HS-5 (cell line): ENCODE measurements at regions not wholly inside any gene's neighbourhood (a gene's known extent, or its start where the extent isn't known, plus 50 kb on each side); places are given as distances from the start of the nearest gene placed in this dataset.

Source experiments
- DNase-seq: peaks from one replicate; pipeline ENCODE4 v3.0.0-alpha.2; 2012; ENCODE audit warnings: low read depth

DNA sequence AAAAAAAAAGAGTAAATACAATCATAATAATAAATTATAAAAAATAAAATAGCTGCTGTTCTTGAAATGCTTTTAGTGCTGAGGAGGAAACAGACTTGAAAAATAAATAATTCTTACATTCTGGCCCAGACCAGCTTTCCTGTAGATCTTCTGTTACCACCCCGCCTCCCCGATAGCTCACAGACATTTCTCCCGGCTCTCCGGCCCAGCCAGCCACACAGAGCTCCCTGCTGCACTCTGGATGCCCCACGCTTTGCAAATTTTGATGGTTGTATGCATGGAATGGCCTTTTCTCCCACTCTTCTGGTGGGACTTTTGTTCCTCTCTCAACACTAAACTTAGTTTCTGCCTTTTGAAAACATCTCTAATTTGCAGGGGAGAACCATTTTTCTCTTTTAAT is 249.3 kb downstream of the ATP23 start:
- no peak for DNase-seq

DNA sequence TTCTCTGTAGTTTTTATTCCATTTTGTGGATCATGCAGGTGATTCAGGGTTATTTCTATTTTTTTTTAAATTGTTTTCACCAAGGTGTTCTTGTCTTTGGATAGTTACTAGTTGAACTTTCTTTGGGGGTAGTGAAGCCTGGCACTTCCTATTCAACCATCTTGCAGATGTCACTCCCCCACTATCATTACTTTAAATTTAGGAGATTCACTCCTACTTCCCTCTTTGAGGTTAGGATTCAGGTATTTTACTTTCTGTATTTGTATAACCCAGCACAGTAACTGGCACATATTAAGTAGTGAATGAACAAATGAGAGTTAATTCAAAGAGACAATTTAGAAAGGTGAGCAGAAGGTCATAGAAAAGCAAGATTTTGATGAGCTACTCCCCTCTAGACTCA is 255.6 kb downstream of the ATP23 start:
- DNase-seq: no peak

DNA sequence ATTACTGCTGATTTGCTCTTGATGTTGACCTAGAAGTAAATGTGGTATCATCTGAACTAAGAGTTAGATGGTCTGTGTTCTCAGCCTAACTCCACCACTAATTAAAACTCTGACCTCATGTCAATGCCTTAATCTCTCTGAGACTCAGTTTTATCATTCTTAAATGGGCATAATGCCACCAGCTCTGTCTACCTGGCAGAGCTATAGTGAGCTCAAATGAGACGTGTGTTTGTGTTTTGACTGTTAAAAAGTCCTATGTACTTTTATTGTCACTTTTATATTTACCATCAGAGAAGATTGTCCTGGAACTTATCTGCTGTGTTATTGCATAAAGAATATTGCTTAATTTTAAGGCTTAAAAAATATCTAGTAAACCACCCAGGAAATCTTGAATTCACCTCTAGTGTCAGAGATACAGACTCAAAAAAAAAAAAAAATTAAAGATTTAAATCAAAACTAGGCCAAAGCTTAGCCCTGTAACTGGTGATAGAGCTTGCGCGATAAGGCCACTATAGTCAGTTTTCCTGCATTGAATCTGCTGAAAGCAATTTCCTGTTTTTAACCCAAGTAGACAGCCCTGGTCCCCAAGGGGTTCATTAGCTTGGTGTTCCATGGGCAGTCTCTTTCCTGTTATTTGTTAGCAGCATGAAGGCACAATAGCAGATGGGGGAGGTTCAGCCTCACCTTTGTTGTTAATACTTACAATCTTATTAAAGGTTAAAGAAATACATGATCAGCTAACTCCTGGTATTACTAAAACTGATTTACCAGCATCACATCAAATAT is 261.8 kb downstream of the ATP23 start:
- DNase-seq: no peak

DNA sequence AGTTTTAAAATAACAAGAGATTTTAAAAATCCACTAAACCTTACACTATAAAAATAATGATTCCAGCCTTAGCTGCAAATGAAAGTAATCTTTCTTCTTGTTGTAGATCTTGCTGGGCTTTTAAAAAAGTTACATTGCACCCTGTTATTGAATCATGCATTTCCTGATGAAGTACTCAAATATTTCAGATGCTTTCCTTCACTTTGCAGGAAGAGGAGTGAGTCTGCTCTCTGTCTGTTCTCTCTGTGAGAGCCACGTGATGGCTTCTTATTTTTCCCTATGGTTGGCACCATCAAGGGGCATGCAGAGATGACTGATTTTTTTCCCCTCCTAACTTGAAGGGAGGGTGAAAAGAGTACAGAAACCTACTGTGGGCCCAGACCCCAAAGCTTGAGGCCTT is 262.7 kb downstream of the ATP23 start:
- DNase-seq: no peak

DNA sequence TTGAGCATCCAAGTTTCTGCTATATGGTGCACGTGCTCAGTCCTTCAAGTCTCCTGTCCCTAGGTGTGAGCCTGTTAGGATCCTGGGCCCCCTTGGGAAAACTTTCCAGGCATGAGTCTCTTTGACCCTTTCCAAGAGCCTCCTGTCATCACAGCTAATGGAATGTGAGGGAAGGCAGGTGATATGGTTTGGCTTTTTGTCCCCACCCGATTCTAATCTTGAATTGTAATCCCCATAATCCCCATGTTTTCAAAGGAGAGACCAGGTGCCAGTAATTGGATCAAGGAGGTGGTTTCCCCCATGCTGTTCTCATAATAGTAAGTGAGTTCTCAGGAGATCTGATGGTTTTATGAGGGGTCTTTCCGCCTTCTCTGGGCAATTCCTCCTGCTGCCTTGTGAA is 265.5 kb downstream of the ATP23 start:
- no peak for DNase-seq

DNA sequence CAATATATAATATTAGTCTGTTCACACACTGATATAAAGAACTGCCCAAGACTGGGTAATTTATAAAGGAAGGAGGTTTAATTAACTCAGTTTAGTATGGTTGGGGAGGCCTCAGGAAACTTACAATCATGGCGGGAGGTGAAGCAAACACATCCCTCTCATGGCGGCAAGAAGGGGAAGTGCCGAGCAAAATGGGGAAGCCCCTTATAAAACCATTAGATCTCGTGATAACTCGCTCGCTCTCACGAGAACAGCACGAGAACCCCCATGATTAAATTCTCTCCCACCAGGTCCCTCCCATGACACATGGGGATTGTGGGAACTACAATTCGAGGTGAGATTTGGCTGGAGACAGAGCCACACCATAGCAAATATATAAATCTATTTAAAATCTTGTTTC is 269.8 kb downstream of the ATP23 start:
- DNase-seq: no peak

DNA sequence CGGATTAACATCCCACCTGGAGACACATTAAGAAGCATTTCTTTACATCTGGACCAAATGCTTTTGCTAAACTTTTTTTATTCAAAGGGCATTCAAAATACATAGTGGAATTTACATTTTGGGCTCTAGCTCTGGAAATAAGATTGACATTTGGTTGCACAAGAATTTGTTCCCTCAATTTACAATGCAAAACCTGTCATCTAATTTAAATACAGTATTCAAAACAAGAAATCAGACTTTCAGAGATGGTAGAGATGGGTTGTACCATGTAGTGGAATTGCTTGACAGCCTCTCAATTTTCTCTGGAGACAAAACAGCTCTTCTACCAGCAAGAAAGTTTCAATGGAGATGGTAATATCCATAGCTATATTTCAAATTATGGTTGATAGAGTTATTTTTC is 275.8 kb downstream of the ATP23 start:
- no peak for DNase-seq

DNA sequence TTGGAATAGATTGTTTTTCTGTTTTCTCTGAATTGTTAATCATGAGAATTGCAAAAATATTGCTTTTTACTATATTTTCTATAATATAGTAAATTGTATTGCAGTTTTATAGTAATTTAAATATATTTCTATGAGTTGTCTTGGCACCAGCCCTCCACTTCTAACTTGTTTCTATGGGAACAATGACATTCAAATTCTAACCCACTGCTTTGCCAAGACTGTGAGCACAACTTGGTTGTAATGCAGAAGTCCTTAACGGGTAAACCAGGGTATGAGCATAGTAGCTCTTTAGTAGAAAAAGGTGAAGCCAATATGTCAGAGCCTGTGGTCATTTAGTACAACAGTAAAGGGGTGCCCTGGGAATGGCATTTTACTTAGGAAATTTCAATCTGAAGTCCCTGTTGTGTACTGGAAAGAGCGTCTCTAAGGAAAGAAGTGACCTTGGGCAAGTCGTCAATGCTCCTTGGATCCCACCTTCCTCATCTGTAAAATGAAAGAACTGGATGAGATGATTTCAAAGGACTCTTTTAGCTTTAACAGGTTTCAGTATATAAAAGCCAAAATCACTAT is 283.3 kb downstream of the ATP23 start:
- no peak for DNase-seq

DNA sequence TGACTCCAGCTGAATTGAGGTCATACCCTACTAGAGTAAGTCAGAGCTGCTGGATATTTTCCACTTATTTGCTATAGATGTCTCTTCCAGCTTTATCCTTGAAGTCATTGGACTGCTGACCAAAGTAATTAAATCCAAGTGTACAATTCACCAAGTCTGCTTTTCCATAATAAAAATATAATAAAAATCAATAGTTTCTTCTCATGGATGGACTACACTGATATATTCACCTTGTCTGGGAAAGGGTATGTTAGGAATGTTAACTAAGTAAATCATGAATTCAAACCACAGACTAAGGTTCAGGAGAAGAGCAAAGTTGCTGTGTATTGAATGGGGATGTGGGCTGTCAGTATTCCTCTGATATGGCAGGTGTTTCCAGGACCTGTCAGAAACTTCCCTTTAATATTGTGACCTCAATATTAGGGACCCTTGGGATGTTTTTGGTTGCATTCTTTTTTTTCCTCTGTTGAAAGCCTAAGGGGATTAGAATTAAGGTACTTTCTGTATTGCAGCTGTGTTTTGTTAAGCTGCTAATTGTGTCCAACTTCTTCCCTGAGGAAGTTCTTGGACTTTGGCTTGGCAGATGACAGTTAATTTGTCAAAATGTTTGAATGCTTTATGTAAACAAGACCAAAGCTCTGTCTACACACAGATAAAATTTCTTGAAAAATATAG is 284.0 kb downstream of the ATP23 start:
- DNase-seq: no peak

DNA sequence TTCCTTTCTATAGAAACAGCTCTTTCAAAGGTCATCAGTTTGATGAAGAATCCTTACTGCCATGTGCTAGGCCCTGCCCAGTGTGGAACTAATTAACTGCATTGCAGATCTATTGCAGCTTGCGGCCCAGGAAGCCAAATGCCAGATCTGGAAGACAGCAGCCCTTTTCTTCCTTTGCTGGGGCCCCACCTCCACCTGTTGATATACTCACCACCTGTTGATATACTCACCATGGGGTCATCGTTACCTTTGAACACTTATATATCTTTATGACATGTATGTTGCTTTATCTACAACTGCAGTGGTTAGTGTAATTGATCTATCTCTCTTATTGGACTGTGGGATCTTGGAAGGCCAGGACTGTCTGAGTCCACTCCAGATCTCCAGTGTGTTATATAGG is 292.5 kb downstream of the ATP23 start:
- no peak for DNase-seq

DNA sequence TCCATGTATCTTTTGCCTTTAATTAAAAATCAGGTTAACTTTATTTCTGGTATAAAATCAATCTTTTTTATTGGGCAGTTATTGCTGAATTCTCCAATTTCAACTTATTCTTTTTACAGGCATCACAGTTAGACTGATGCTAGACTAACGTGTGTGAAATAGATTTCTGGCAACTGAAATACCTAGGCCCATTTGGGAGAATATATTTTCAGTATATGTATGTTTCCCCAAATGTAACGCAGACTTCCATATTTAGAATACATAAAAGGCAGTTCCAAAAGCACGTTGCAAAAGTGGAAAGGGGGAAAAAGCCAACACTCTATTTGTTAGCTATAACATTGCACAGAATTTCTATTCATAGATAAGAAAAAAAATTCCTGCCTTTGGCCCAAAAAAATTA is 297.0 kb downstream of the ATP23 start:
- no peak for DNase-seq

DNA sequence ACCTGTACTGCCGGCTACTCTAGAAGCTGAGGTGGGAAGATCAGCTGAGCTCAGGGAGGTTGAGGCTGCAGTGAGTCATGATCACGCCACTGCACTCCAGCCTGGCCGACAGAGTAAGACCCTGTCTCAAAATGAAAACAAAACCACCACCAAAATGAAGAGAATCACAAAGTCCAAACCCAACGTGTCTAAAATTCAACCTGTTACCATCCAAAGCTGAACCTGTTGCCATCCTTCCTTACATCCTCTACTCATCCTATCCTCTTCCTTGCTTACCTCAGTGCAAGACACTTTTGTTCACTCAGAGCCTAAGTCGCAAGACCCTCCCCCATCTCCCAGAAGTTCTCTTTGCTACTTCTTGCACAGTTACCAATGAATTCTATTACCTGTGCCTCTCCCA is 299.7 kb downstream of the ATP23 start:
- DNase-seq: no peak

DNA sequence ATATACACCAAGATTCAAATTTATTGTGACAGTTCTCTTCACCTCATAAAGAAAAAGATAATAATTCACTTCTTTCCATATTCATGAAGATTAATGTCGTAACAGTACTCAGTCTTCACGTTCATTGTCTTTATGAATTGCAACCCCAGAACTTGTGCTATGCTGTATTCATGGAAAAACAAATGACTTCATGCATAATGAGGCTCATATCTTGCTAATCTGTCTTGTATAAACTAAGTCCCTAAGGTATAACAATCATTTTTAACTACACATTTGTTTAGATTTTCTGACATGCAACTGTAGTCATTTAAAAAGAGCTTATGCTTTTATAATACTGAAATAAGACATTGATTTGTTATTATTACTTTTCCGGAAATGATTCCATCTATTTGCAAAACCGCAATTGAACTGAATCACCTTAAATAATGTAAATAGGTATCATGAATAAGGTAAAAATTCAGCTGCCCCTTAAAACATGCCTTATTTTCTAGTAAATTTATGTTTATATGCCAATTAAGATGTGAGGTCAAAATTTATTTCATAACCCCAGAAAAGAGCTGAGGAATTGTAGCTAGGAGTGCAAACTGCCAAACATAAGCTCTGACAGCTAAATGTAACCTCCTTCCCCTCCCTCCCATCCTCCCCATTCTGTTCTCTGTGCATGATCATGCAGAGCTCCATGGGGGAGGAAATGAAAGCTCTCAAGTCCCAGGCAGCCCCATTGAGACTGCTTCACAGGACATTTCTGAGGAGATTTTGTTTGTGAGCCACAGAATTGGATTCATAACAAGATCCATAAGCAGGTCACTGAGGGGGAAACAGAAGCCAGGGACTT is 301.6 kb downstream of the ATP23 start:
- DNase-seq: no peak

DNA sequence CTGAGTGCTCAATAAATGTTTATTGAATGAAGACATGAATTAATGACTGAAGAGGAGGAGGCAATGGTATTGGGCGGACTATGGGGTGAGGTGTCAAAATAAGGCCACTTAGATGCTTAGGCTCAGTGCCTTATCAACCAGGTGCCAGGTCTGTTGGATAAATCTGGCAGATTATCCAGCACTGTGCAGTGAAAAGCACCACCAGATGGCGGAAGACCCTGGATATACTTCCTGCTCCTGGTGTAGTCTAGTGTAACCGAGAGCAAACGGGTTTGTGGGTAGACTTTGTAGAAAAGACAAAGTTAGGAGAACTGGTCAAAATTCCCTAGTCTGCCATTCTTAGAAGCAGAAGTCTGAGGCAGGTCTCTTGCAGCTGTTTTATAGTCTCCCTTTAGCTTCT is 306.3 kb downstream of the ATP23 start:
- DNase-seq: no peak

DNA sequence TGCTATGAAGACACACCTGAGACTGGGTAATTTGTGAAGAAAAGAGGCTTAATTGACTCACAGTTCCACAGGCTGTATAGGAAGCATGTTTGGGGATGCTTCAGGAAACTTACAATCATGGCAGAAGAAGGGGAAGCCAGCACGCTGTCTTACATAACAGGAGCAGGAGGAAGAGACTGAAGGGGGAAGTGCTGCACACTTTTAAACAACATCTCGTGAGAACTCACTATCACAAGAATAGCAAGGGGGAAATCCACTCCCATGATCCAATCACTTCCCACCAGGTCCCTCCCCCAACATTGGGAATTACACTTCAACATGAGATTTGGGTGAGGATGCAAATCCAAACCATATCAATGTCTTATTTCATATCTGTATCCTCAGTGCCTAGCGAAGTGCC is 307.2 kb downstream of the ATP23 start:
- DNase-seq: no peak

DNA sequence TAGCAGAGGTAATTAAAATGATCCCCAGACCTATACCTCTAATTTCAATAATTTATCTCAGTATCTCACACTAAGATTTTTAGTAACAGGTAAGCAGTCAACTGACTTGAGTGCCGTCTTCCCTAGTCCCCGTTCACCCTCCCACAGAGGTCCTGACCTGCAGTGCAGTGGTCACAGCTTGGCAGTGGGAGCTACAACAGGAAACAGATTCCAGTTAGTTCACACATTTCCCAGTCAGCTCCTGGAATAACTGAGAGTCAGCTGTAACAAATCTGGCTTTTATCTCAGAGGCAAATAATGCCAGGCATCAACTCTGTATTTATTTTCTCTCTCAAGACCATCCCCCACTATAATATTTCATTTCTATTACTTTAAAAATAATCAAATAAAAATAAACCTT is 308.2 kb downstream of the ATP23 start:
- DNase-seq: no peak

DNA sequence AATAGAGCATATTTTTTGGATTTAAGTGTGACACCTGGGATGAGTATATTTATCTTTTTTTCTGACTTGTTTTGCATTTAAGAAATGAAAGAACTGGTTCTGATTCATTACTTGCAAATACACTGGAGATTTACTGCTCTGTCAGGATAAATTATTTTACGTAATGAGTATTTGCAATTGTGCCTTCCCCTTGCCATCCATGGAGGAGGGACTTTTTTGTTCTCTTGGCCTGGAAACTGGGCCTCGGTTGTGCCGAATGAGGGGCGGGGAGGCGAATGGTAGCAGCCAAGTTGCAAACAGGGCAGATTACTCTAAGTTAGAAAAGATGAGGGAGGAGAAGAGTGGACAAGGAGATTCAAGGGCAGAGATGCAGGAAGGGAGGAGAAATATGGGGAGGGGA is 308.7 kb downstream of the ATP23 start:
- DNase-seq: no peak

DNA sequence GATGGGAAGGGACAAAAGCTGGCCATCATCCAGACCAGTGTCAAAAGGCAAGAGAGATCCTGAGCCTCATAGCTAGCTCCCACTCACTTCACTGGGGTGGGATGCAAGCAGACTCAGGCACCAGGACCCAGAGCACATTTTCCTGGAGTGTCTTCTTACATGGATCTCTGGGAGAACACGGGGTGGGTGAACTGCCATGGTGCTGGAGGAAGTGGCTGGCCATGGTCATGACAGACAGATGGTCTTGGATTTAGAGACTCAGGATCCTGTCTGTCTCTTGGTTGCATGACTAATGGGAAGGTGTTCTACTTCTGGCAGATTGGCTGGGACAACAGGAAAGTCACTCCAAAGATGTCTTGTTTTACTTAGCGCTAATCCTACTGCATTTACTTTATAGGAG is 311.5 kb downstream of the ATP23 start:
- no peak for DNase-seq

DNA sequence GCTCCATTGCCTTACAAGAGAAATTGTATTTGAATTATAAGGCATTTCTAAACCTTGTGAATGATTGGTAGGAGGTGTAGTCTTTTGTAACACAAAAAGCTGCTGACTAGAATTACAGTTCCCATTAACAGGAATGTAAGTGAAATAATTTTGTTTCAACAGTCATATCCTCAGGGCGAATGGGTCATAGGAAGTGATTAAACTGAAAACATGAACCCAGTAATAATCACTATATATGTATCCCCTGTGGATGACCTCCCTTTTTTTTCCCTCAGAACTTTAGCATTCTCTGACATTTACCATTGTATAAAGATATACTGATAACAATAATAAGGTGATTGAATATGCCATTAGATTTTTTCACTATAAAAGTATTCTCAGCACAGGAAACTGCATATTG is 312.3 kb downstream of the ATP23 start:
- no peak for DNase-seq

DNA sequence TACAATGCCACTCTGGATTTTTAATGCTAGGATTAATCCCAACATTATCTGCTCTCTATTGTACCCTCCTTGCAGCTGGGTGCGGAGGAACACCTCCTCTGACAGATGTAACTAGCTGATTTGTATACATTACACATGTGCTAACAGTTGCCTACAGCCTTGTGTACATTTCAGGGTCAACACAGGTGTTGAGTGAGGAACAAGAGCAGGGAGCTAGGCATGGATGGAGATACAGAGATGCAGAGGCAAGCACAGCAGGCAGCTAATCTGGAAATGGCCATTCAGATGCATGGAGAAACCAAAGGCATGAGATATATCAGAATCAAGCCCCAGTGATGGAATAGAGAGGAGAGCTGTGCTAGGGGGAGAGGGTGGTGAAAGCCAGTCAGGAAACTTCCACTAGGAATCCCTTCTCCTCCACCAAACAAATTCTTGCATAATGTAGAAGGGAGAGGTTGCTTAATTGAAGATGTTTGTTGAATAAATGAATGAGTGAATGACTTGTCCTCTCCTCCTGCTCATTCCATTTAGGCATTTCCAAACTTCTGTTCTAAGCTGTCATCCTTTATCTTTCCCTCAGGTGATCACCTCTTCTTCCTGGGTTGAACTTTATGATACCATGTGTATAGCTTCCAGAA is 313.2 kb downstream of the ATP23 start:
- DNase-seq: no peak

DNA sequence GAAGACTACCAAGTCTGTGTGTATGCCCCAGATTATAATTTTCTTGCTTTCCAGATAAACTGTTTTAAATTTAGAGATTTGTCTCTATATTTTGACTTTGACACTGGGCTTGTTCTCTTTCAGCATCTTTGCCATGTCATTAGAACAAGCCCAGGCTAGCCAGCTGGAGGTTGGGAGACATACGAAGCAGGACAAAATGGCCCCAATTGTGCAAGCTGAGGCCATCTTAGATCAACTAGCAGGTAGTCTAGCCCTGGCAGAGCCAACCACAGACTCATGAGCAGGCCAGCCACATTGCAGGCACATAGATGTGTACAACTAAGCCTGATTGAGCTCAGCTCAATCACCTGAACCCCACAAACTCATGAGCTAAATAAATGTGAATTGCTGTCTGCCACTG is 321.4 kb downstream of the ATP23 start:
- DNase-seq: no peak

DNA sequence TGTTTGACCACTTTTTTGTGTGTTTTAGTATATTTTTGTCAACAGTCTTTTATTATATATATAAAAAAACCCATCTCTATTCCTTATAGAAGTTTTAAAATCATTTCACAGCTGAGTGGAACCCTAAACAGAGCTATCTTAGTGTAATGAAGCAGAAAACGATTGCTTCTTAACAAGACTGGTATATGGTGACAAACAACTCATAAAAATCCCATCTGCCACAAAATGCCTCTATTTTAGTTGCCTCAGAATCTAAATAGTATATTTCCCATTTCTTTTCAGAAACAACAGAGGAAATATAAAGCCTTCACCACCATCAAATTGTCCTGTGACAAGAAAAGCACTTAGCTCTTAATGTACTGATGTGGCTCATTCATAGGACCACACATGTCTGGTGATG is 322.4 kb downstream of the ATP23 start:
- DNase-seq: no peak
